ENCODE measurements at regions not wholly inside any gene's neighbourhood (a gene's known extent, or its start where the extent isn't known, plus 50 kb on each side); places are given as distances from the start of the nearest gene placed in this dataset.

DNA sequence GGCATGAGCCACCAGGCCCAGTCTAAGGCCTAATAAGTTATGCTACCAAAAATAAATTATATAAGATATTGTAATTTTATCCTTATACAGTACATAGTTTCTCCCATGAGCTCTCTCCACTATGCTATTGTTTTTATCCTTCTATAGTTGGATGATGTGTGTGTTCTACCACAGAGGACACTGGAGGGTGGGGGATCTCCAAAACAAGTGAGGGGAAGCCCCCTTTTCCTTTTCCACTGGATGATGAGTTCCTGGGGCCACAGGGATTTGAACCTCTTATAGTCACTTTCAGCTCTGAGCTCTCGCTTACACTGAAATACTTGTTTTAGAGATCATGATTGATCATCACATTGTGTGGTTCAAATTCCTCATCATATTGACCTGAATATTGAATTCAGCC, 77.6 kb upstream of the VAV3 start:
- 47% methylated on average over 1 of the region's 1 CpG for WGBS (ENCODE audit: low lambda C conversion rate)
- no peaks in the 10 kb centered on the region for H4K20me1 ChIP-seq (ENCODE audit: insufficient read depth, low read length)
- H3K79me2 ChIP-seq (ENCODE audit: insufficient read depth, low read length), result no peaks in the 10 kb centered on the region
- FAIRE-seq (no peak), DNase-seq (ENCODE audit: low spot score) (no peak), ATAC-seq (no peak)
- CTCF ChIA-PET (ENCODE audit: low intra/inter-chr PET ratio, low total read pairs), result no interaction called here
- H3K9ac ChIP-seq (ENCODE audit: insufficient read depth, low read depth, low read length), result no peak overlapping the region
- no peak overlapping the region for H3K27ac ChIP-seq (ENCODE audit: extremely low read length, insufficient read depth, low read length)
- 0 out of 2 replicates have a peak, but pooled peaks cover 6% of the 10 kb centered on the region for H3K4me1 ChIP-seq (ENCODE audit: insufficient read depth, low read length)
- no peak overlapping the region for H2AFZ ChIP-seq (ENCODE audit: low read length)
- H3K4me3 ChIP-seq (replicated peaks in 1 of 3; ENCODE audit: insufficient read depth in 1 of 3, low read depth in 2 of 3, low read length in 3 of 3), result no peak overlapping the region
- H3K36me3 ChIP-seq (replicated peaks in 1 of 2; ENCODE audit: control insufficient read depth in 1 of 2, insufficient read depth in 2 of 2, low read length in 2 of 2), result no peaks in the 10 kb centered on the region
- intact Hi-C loops (cut with micrococcal nuclease; ENCODE audit: unreplicated experiment), result no loop called here
- POLR2A ChIA-PET, result no interaction called here
- no peak overlapping the region for H3K4me2 ChIP-seq (ENCODE audit: low read depth, low read length)
- no peaks in the 10 kb centered on the region for H3K9me3 ChIP-seq (ENCODE audit: low read length)
- in situ Hi-C loops (cut with HindIII; ENCODE audit: extremely low pct_ligation_motif_present, low pct_unique_long_range_greater_than_20kb), result no loop called here
- peaks cover 0 to 26% of the 10 kb centered on the region in 2 experiments; a peak in 2 of 5 replicates for H3K27me3 ChIP-seq (ENCODE audit: control insufficient read depth in 1 of 2, insufficient read depth in 2 of 2, low read length in 2 of 2)
- no TSS peak for BruUV-seq (replicated peaks)
- TF ChIP-seq ZNF678 (CRISPR knock-in tag; IDR thresholded peaks at IDR 0.05) (no peak), MED1 (CRISPR knock-in tag; IDR thresholded peaks at IDR 0.05) (no peak), PHF8 (CRISPR knock-in tag; IDR thresholded peaks at IDR 0.05) (no peak), GFI1 (CRISPR knock-in tag; IDR thresholded peaks at IDR 0.05; ENCODE audit: borderline replicate concordance) (no peak), FOXM1 (CRISPR knock-in tag; IDR thresholded peaks at IDR 0.05) (no peak), ZMYM4 (CRISPR knock-in tag; IDR thresholded peaks at IDR 0.05) (no peak), ZSCAN30 (CRISPR knock-in tag; IDR thresholded peaks at IDR 0.05) (no peak)
- TF ChIP-seq, protein P1, sequence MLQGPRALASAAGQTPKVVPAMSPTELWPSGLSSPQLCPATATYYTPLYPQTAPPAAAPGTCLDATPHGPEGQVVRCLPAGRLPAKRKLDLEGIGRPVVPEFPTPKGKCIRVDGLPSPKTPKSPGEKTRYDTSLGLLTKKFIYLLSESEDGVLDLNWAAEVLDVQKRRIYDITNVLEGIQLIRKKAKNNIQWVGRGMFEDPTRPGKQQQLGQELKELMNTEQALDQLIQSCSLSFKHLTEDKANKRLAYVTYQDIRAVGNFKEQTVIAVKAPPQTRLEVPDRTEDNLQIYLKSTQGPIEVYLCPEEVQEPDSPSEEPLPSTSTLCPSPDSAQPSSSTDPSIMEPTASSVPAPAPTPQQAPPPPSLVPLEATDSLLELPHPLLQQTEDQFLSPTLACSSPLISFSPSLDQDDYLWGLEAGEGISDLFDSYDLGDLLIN (CRISPR knock-in tag; IDR thresholded peaks at IDR 0.05; ENCODE audit: borderline replicate concordance), result no peak
- TF ChIP-seq, protein P2, sequence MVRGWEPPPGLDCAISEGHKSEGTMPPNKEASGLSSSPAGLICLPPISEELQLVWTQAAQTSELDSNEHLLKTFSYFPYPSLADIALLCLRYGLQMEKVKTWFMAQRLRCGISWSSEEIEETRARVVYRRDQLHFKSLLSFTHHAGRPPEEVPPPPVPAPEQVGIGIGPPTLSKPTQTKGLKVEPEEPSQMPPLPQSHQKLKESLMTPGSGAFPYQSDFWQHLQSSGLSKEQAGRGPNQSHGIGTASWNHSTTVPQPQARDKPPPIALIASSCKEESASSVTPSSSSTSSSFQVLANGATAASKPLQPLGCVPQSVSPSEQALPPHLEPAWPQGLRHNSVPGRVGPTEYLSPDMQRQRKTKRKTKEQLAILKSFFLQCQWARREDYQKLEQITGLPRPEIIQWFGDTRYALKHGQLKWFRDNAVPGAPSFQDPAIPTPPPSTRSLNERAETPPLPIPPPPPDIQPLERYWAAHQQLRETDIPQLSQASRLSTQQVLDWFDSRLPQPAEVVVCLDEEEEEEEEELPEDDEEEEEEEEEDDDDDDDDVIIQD (CRISPR knock-in tag; IDR thresholded peaks at IDR 0.05; ENCODE audit: low read depth), result no peak
- TF ChIP-seq, protein P3, sequence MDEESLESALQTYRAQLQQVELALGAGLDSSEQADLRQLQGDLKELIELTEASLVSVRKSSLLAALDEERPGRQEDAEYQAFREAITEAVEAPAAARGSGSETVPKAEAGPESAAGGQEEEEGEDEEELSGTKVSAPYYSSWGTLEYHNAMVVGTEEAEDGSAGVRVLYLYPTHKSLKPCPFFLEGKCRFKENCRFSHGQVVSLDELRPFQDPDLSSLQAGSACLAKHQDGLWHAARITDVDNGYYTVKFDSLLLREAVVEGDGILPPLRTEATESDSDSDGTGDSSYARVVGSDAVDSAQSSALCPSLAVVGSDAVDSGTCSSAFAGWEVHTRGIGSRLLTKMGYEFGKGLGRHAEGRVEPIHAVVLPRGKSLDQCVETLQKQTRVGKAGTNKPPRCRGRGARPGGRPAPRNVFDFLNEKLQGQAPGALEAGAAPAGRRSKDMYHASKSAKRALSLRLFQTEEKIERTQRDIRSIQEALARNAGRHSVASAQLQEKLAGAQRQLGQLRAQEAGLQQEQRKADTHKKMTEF (CRISPR knock-in tag; IDR thresholded peaks at IDR 0.05), result no peak
- TF ChIP-seq, protein P4, sequence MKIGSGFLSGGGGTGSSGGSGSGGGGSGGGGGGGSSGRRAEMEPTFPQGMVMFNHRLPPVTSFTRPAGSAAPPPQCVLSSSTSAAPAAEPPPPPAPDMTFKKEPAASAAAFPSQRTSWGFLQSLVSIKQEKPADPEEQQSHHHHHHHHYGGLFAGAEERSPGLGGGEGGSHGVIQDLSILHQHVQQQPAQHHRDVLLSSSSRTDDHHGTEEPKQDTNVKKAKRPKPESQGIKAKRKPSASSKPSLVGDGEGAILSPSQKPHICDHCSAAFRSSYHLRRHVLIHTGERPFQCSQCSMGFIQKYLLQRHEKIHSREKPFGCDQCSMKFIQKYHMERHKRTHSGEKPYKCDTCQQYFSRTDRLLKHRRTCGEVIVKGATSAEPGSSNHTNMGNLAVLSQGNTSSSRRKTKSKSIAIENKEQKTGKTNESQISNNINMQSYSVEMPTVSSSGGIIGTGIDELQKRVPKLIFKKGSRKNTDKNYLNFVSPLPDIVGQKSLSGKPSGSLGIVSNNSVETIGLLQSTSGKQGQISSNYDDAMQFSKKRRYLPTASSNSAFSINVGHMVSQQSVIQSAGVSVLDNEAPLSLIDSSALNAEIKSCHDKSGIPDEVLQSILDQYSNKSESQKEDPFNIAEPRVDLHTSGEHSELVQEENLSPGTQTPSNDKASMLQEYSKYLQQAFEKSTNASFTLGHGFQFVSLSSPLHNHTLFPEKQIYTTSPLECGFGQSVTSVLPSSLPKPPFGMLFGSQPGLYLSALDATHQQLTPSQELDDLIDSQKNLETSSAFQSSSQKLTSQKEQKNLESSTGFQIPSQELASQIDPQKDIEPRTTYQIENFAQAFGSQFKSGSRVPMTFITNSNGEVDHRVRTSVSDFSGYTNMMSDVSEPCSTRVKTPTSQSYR (CRISPR knock-in tag; IDR thresholded peaks at IDR 0.05; ENCODE audit: borderline replicate concordance), result no peak
- TF ChIP-seq, protein P5, sequence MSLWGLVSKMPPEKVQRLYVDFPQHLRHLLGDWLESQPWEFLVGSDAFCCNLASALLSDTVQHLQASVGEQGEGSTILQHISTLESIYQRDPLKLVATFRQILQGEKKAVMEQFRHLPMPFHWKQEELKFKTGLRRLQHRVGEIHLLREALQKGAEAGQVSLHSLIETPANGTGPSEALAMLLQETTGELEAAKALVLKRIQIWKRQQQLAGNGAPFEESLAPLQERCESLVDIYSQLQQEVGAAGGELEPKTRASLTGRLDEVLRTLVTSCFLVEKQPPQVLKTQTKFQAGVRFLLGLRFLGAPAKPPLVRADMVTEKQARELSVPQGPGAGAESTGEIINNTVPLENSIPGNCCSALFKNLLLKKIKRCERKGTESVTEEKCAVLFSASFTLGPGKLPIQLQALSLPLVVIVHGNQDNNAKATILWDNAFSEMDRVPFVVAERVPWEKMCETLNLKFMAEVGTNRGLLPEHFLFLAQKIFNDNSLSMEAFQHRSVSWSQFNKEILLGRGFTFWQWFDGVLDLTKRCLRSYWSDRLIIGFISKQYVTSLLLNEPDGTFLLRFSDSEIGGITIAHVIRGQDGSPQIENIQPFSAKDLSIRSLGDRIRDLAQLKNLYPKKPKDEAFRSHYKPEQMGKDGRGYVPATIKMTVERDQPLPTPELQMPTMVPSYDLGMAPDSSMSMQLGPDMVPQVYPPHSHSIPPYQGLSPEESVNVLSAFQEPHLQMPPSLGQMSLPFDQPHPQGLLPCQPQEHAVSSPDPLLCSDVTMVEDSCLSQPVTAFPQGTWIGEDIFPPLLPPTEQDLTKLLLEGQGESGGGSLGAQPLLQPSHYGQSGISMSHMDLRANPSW (CRISPR knock-in tag; IDR thresholded peaks at IDR 0.05; ENCODE audit: borderline replicate concordance), result no peak

Data from HepG2 (cell line).